Left ventricle myocardium inferior (tissue), 1 donor: ENCODE measurements at regions not wholly inside any gene's neighbourhood (a gene's known extent, or its start where the extent isn't known, plus 50 kb on each side); places are given as distances from the start of the nearest gene placed in this dataset.

Experiments used
- DNase-seq: peaks from one replicate; pipeline ENCODE4 v3.0.0-alpha.2; 2020
- H3K27ac ChIP-seq: fragments of 200-600 bp; replicated peaks from 2 replicates; pipeline ENCODE4 v1.8.0; 2021
- H3K27me3 ChIP-seq: fragments of 200-600 bp; 2 replicates; pipeline ENCODE4 v1.8.0; 2021; ENCODE audit warnings: low read depth
- H3K36me3 ChIP-seq: fragments of 200-600 bp; 2 replicates; pipeline ENCODE4 v1.8.0; 2021
- H3K4me1 ChIP-seq: fragments of 200-600 bp; 2 replicates; pipeline ENCODE4 v1.8.0; 2021
- H3K4me3 ChIP-seq: fragments of 200-600 bp; 2 replicates; pipeline ENCODE4 v1.8.0; 2021; ENCODE audit warnings: mild to moderate bottlenecking, moderate library complexity
- H3K9me3 ChIP-seq: fragments of 200-600 bp; replicated peaks from 2 replicates; pipeline ENCODE4 v1.8.0; 2021
- intact Hi-C: fragments of 100-400 bp; cut with micrococcal nuclease; formaldehyde crosslinking; loops from one replicate; pipeline ENCODE4 v1.11.0; 2022
- TF ChIP-seq, protein P1 (sequence below): fragments of 200-600 bp; IDR thresholded peaks from 2 replicates; pipeline ENCODE4 v1.8.0; 2021; ENCODE audit warnings: antibody characterized with exemption, mild to moderate bottlenecking, borderline replicate concordance
- donor health status: DM: no; HTN: yes; CAD: no; lungs with severe emphysema.

DNA sequence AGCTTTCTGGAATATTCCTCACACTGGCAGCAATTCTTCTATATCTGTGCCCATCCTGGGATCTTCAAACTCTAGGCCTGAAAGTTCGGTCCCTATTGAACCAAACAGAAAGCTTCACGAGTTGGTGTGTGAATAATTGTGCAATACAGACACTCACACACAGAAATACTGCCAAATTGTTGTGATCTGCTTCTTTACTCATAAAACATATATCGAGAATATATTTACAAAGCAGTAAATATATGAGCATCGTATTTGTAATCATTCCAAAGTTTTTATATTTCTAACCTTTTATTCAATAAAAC, 56.6 kb upstream of the BEX4 start:
- intact Hi-C loops: no loop called here
- TF ChIP-seq, protein P1, sequence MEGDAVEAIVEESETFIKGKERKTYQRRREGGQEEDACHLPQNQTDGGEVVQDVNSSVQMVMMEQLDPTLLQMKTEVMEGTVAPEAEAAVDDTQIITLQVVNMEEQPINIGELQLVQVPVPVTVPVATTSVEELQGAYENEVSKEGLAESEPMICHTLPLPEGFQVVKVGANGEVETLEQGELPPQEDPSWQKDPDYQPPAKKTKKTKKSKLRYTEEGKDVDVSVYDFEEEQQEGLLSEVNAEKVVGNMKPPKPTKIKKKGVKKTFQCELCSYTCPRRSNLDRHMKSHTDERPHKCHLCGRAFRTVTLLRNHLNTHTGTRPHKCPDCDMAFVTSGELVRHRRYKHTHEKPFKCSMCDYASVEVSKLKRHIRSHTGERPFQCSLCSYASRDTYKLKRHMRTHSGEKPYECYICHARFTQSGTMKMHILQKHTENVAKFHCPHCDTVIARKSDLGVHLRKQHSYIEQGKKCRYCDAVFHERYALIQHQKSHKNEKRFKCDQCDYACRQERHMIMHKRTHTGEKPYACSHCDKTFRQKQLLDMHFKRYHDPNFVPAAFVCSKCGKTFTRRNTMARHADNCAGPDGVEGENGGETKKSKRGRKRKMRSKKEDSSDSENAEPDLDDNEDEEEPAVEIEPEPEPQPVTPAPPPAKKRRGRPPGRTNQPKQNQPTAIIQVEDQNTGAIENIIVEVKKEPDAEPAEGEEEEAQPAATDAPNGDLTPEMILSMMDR: no peak
- H3K27me3 ChIP-seq: no peaks in the 10 kb centered on the region
- no peaks in the 10 kb centered on the region for H3K9me3 ChIP-seq
- no peak for DNase-seq
- no peaks in the 10 kb centered on the region for H3K36me3 ChIP-seq
- no peaks in the 10 kb centered on the region for H3K4me1 ChIP-seq
- H3K4me3 ChIP-seq: no peak overlapping the region
- H3K27ac ChIP-seq: no peak overlapping the region

DNA sequence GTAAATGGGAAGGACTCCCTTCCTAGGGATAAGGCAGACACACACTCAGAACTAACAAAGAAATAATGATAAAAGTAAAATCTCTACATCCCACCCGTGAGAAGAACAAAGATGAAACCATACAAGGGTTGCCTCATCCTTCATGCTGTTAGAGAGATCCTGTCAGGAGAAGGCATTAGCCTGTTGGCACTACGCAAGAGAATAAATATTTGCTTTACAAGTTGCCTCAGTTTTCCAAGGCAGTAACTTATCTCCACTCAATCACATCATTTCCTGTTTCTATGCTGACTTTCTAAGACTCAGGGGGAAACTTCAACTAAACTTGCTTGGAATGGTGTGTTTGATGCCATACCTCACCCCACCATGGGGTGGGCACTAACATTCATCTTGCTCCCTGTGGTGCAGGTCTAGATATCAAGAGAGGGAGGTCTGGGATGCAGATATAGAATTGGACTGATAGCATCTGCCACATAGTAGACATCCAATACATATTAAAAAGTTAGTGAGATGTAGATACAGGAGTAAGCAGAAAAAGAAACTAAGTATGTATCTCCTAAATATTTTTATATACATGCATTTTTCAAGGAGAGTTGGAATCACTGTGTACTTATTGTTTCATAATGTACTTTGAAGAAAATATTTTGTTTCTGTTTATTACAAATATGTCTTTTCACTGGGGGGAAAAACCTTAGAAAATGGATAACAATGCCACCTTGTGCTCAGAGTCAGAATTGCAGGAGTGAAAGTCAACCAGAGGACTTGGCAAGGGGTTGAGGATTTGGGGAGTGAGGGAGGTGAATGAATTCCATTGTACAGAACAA, 57.2 kb upstream of the BEX4 start:
- H3K4me3 ChIP-seq: no peak overlapping the region
- H3K4me1 ChIP-seq: no peaks in the 10 kb centered on the region
- TF ChIP-seq, protein P1: peak; percentile 63
- no peaks in the 10 kb centered on the region for H3K9me3 ChIP-seq
- H3K27me3 ChIP-seq: no peaks in the 10 kb centered on the region
- intact Hi-C loops: no loop called here
- no peak overlapping the region for H3K27ac ChIP-seq
- DNase-seq: no peak
- H3K36me3 ChIP-seq: no peaks in the 10 kb centered on the region

DNA sequence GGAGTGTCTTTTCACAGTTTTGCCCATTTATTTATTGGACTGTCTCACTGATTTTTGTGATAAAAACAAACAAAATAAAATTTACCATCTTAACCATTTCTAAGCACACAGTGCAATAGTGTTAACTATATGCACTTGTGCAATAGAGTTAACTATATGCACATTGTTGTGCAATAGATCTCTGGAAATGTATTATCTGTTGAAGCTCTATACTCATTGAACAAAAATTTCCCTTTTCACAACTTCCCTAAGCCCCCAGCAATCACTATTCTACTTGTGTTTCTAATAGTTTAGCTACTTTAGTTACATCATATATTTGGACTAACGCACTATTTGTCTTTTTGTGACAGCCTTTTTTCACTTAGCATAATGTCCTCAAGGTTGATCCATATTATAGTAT, 59.7 kb upstream of the BEX4 start:
- intact Hi-C loops: no loop called here
- Histone ChIP-seq H3K36me3 (no peaks in the 10 kb centered on the region), H3K4me1 (no peaks in the 10 kb centered on the region), H3K27me3 (no peaks in the 10 kb centered on the region), H3K27ac (no peak overlapping the region), H3K4me3 (no peak overlapping the region), H3K9me3 (no peaks in the 10 kb centered on the region)
- TF ChIP-seq, protein P1: no peak
- DNase-seq: no peak

DNA sequence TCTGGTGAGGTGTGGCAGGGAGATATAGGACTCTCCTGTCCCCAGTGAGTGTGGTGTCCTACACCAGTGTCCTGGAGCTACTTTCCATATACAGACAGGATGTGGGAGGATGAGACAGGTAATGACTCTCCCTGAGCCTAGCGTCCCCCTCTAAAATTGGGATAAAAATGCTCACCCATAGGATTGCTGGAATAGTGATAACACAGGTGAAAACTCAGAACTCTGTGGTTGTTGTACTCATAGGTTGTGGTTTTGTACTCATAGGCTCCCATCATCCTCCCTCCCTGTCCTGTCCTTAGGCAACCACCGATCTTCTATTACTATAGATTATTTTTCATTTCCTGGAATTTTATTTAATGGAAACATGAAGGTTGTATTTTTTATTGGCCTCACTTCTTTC, 60.7 kb upstream of the NXF3 start:
- Histone ChIP-seq H3K36me3 (no peaks in the 10 kb centered on the region), H3K9me3 (no peaks in the 10 kb centered on the region), H3K4me3 (no peak overlapping the region), H3K27me3 (no peaks in the 10 kb centered on the region), H3K4me1 (no peaks in the 10 kb centered on the region), H3K27ac (no peak overlapping the region)
- DNase-seq: no peak
- TF ChIP-seq, protein P1: no peak
- intact Hi-C loops: no loop called here

DNA sequence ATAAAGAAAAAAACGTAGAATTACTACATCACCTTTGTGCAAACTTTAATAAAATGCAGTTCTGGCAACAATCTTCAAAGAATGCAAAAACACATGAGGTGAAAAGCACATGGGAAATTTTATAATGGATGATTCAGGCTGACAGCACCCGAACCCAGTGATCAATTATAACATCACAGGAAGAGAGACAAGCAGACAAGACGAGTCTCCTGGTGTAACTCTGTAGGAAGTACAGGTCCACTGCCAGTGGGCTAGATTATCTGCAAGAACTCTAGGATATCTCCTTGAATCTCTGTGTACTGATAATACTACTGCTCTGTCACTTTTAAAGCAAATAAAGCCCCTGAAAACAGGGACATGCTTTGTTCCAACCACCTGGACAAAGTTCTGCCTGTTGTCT, 58.9 kb upstream of the NXF3 start:
- intact Hi-C loops: no loop called here
- TF ChIP-seq, protein P1: no peak
- Histone ChIP-seq H3K4me3 (no peak overlapping the region), H3K9me3 (no peaks in the 10 kb centered on the region), H3K4me1 (no peaks in the 10 kb centered on the region), H3K27me3 (no peaks in the 10 kb centered on the region), H3K36me3 (no peaks in the 10 kb centered on the region), H3K27ac (no peak overlapping the region)
- DNase-seq: no peak
